ENCODE measurements at regions not wholly inside any gene's neighbourhood (a gene's known extent, or its start where the extent isn't known, plus 50 kb on each side); places are given as distances from the start of the nearest gene placed in this dataset.

GRCh38 chr20:40255365-40255764, 433.7 kb downstream of the MAFB start:
- TF ChIP-seq POLR2AphosphoS5 (IDR thresholded peaks at IDR 0.05; ENCODE audit: insufficient read depth in 1 of 2, low read depth in 1 of 2) = no peak
- no peak for TF ChIP-seq CTCF (IDR thresholded peaks at IDR 0.05)
- TF ChIP-seq POLR2A (IDR thresholded peaks at IDR 0.05) = no peak
- intact Hi-C loops (cut with DNase I) = no loop called here
- no peak for DNase-seq (ENCODE audit: extremely low spot score in 2 of 2)
- Histone ChIP-seq H3K27ac (no peak overlapping the region), H3K4me1 (peaks cover 8% of the 10 kb centered on the region), H3K4me3 (no peak overlapping the region), H3K27me3 (no peaks in the 10 kb centered on the region), H3K9me3 (no peaks in the 10 kb centered on the region), H3K36me3 (no peaks in the 10 kb centered on the region)

- Histone ChIP-seq H3K36me3 (no peaks in the 10 kb centered on the region), H3K4me1 (peaks cover 8% of the 10 kb centered on the region), H3K9me3 (no peaks in the 10 kb centered on the region), H3K4me3 (no peak overlapping the region), H3K27me3 (no peaks in the 10 kb centered on the region), H3K27ac (no peak overlapping the region)
- no peak for DNase-seq (ENCODE audit: extremely low spot score in 2 of 2)
- TF ChIP-seq POLR2A (IDR thresholded peaks at IDR 0.05) = no peak
- intact Hi-C loops (cut with DNase I) = no loop called here
Observed at GRCh38 chr20:40254023-40254772, 434.8 kb downstream of the MAFB start.

GRCh38 chr20:40251284-40251932, 437.6 kb downstream of the MAFB start:
- no peaks in the 10 kb centered on the region for H3K9me3 ChIP-seq
- DNase-seq (ENCODE audit: extremely low spot score in 2 of 2) = no peak
- no peak overlapping the region for H3K4me3 ChIP-seq
- intact Hi-C loops (cut with DNase I) = no loop called here
- H3K4me1 ChIP-seq = peaks cover 8% of the 10 kb centered on the region
- TF ChIP-seq POLR2A (IDR thresholded peaks at IDR 0.05) (no peak), POLR2AphosphoS5 (IDR thresholded peaks at IDR 0.05; ENCODE audit: insufficient read depth in 1 of 2, low read depth in 1 of 2) (no peak), CTCF (IDR thresholded peaks at IDR 0.05) (no peak)
- H3K27ac ChIP-seq = no peak overlapping the region
- H3K36me3 ChIP-seq = no peaks in the 10 kb centered on the region
- no peaks in the 10 kb centered on the region for H3K27me3 ChIP-seq

- intact Hi-C loops (cut with DNase I) = no loop called here
- no peak for TF ChIP-seq POLR2A (IDR thresholded peaks at IDR 0.05)
- TF ChIP-seq CTCF (IDR thresholded peaks at IDR 0.05) = no peak
- TF ChIP-seq POLR2AphosphoS5 (IDR thresholded peaks at IDR 0.05; ENCODE audit: insufficient read depth in 1 of 2, low read depth in 1 of 2) = no peak
- peaks cover 5% of the 10 kb centered on the region for H3K4me1 ChIP-seq
- no peak overlapping the region for H3K4me3 ChIP-seq
- no peak overlapping the region for H3K27ac ChIP-seq
- no peaks in the 10 kb centered on the region for H3K9me3 ChIP-seq
- no peak for DNase-seq (ENCODE audit: extremely low spot score in 2 of 2)
- H3K36me3 ChIP-seq = no peaks in the 10 kb centered on the region
- H3K27me3 ChIP-seq = no peaks in the 10 kb centered on the region
Observed at GRCh38 chr20:40249805-40250204, 439.2 kb downstream of the MAFB start.

- H3K27me3 ChIP-seq = no peaks in the 10 kb centered on the region
- no peak for DNase-seq (ENCODE audit: extremely low spot score in 2 of 2)
- H3K27ac ChIP-seq = no peak overlapping the region
- TF ChIP-seq CTCF (IDR thresholded peaks at IDR 0.05) = no peak
- no peak for TF ChIP-seq POLR2AphosphoS5 (IDR thresholded peaks at IDR 0.05; ENCODE audit: insufficient read depth in 1 of 2, low read depth in 1 of 2)
- no peak for TF ChIP-seq POLR2A (IDR thresholded peaks at IDR 0.05)
- intact Hi-C loops (cut with DNase I) = no loop called here
- H3K4me3 ChIP-seq = no peak overlapping the region
- H3K4me1 ChIP-seq = no peaks in the 10 kb centered on the region
- no peaks in the 10 kb centered on the region for H3K9me3 ChIP-seq
- H3K36me3 ChIP-seq = no peaks in the 10 kb centered on the region
Observed at GRCh38 chr20:40245829-40246228, 443.2 kb downstream of the MAFB start.
